ENCODE measurements at regions not wholly inside any gene's neighbourhood (a gene's known extent, or its start where the extent isn't known, plus 50 kb on each side); places are given as distances from the start of the nearest gene placed in this dataset.

DNA sequence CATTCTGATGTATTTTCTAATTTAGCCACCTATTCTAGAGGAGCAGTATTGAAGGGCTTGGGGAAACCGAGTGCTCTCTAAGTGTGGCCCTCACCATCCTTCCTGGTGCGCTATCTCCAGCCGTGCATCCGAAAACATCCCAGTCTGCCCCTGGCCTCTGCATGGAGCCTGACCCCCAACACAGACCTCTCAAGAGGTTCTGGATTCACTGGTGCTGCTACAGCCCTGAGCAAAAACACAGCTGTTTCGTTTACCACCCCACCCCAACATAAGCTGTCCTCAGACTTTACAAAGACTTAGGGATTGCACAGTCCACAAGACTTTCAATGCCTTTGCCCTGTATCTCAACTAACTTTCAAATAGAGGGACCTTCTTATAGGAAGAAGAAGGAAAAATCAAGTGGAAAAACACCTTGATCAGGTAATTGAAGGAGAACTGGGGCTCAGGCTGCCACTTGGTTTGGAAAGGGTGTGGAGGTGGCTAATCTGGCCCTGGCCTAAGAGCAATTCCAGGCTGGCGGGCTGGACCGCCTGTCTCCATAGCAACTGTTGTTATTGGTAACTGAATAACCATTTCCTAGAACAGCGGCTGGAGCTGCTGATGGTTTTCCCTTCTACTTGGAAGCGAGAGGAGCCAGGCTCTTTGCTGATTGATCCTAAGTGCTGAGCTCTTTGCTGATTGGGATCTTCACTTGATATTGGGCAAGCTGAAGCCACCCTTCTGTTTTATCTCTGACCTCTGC is 90.2 kb upstream of the TOX2 start:
- Histone ChIP-seq H3K27ac (no peak overlapping the region), H3K9ac (ENCODE audit: insufficient read length) (no peak overlapping the region), H3K4me3 (no peak overlapping the region), H3K36me3 (ENCODE audit: insufficient read depth, low read length) (no peaks in the 10 kb centered on the region), H3K9me3 (ENCODE audit: low read depth, low read length) (no peaks in the 10 kb centered on the region)
- DNase-seq (ENCODE audit: low read depth, low spot score), result no peak
- TF ChIP-seq POLR2AphosphoS5 (IDR thresholded peaks at IDR 0.05; ENCODE audit: borderline replicate concordance, low read depth, low read length), result no peak
- no peak for TF ChIP-seq EZH2 (IDR thresholded peaks at IDR 0.05)
- TF ChIP-seq FOXP2 (optimal IDR thresholded peaks at IDR 0.05; ENCODE audit: control extremely low read depth, extremely low read length, insufficient read depth), result no peak

DNA sequence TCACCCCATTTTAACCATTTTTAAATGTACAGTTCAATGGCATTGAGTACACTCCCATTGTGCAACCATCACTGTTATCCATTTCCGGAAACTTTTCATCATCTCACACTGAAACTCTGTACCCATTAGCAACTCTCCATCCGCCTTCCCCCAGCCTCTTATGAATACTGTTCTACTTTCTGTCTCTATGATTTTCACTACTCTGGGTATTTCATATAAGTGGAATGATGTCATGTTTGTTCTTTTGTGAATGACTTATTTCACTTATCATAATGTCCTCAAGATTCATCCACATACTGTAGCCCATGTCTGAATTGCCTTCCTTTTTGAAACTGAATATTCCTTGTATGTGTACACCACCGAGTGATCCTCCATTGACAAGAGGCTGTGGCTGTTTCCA is 92.9 kb upstream of the TOX2 start:
- no peak overlapping the region for H3K9ac ChIP-seq (ENCODE audit: insufficient read length)

DNA sequence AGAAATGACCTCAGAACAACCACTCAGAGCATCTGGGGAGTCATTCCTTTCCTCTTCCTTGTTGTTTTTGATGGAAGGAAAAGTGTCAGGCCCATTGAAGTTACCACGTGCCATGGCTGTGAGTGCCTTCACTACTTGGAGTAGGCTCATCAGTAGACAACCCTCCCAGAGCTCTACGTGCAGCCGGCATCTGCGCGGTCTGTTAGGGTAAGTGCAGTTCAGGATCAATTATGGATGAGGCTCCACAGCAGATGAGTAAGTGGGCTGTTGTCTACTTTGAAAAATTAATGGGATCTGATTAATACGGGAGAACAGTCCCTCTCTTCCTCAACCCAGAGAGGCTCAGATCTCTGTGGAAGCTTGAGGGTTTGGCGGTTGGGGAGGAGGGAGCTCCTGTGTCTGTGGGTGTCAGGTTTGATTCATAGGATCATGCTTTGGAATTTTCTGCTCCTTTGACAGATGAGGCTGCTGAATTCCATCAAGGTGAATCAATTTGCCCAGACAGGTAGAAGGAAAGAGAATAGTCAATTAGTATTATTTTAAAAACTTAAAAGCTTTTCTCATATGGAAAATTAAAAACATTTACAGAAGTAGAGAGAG is 93.8 kb upstream of the TOX2 start:
- no peak for TF ChIP-seq EZH2 (IDR thresholded peaks at IDR 0.05)
- no peak for TF ChIP-seq FOXP2 (optimal IDR thresholded peaks at IDR 0.05; ENCODE audit: control extremely low read depth, extremely low read length, insufficient read depth)
- no peak for TF ChIP-seq POLR2AphosphoS5 (IDR thresholded peaks at IDR 0.05; ENCODE audit: borderline replicate concordance, low read depth, low read length)
- Histone ChIP-seq H3K27ac (no peak overlapping the region), H3K9me3 (ENCODE audit: low read depth, low read length) (no peaks in the 10 kb centered on the region), H3K9ac (ENCODE audit: insufficient read length) (no peak overlapping the region), H3K4me3 (no peak overlapping the region), H3K36me3 (ENCODE audit: insufficient read depth, low read length) (no peaks in the 10 kb centered on the region)
- no peak for DNase-seq (ENCODE audit: low read depth, low spot score)

More for the DNA sequence above, 92.9 kb upstream of the TOX2 start:
- Histone ChIP-seq H3K4me3 (no peak overlapping the region), H3K36me3 (ENCODE audit: insufficient read depth, low read length) (no peaks in the 10 kb centered on the region), H3K9me3 (ENCODE audit: low read depth, low read length) (no peaks in the 10 kb centered on the region), H3K27ac (no peak overlapping the region)
- TF ChIP-seq POLR2AphosphoS5 (IDR thresholded peaks at IDR 0.05; ENCODE audit: borderline replicate concordance, low read depth, low read length) (no peak), FOXP2 (optimal IDR thresholded peaks at IDR 0.05; ENCODE audit: control extremely low read depth, extremely low read length, insufficient read depth) (no peak), EZH2 (IDR thresholded peaks at IDR 0.05) (no peak)
- no peak for DNase-seq (ENCODE audit: low read depth, low spot score)

DNA sequence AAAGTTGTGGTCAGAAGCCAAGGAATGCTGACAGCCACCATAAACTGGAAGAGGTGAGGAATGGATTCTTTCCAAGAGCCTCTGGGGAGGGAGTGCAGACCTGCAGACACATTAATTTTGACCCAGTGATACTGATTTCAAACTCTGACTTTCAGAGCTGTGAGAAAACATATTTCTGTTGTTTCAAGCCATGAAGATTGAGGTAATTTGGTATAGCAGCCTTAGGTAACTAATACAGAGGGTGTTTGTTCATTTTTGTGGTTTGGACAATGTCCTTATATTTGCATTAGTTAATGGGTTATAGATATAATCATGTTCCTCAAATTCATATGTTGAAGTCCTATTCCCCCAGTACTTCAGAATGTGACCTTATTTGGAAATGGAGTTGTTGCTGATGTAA is 85.4 kb upstream of the GTSF1L start:
- Histone ChIP-seq H3K27ac (no peak overlapping the region), H3K9me3 (ENCODE audit: low read depth, low read length) (no peaks in the 10 kb centered on the region; the same call in 1 of the 2 replicates), H3K4me3 (no peak overlapping the region), H3K36me3 (ENCODE audit: insufficient read depth, low read length) (no peaks in the 10 kb centered on the region), H3K9ac (ENCODE audit: insufficient read length) (no peak overlapping the region)
- TF ChIP-seq FOXP2 (optimal IDR thresholded peaks at IDR 0.05; ENCODE audit: control extremely low read depth, extremely low read length, insufficient read depth) (no peak), POLR2AphosphoS5 (IDR thresholded peaks at IDR 0.05; ENCODE audit: borderline replicate concordance, low read depth, low read length) (no peak), EZH2 (IDR thresholded peaks at IDR 0.05) (no peak)
- DNase-seq (ENCODE audit: low read depth, low spot score), result no peak

DNA sequence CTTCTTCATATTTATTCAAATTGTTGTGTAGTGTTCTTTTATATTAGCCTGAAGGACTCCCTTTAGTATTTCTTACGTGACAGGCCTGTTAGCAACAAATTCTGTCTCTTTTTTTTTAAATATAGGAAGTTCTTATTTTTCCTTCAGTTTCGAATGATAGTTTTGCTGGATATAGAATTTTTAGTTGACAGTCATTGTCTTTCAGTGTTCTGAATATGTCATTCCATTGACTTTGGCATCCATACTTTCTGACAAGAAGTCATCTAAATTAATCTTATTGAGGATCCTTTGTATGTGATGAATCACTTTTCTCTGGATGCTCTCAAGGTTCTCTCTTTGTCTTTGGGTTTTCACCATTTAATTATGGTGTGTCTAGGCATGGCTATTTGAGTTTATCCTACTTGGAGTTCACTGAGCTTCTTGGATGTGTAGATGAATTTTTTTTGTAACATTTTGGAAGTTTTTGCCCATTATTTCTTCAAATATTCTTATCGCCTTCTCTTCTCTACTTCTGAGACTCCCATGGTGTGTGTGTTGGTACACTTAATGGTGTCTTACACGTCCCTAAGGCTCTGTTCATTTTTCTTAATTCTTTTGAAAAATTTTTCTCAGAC is 82.5 kb upstream of the GTSF1L start:
- Histone ChIP-seq H3K4me3 (no peak overlapping the region), H3K27ac (no peak overlapping the region), H3K9me3 (ENCODE audit: low read depth, low read length) (no peaks in the 10 kb centered on the region; the same call in 1 of the 2 replicates), H3K9ac (ENCODE audit: insufficient read length) (no peak overlapping the region), H3K36me3 (ENCODE audit: insufficient read depth, low read length) (no peaks in the 10 kb centered on the region)
- no peak for DNase-seq (ENCODE audit: low read depth, low spot score)
- TF ChIP-seq POLR2AphosphoS5 (IDR thresholded peaks at IDR 0.05; ENCODE audit: borderline replicate concordance, low read depth, low read length) (no peak), FOXP2 (optimal IDR thresholded peaks at IDR 0.05; ENCODE audit: control extremely low read depth, extremely low read length, insufficient read depth) (no peak), EZH2 (IDR thresholded peaks at IDR 0.05) (no peak)

DNA sequence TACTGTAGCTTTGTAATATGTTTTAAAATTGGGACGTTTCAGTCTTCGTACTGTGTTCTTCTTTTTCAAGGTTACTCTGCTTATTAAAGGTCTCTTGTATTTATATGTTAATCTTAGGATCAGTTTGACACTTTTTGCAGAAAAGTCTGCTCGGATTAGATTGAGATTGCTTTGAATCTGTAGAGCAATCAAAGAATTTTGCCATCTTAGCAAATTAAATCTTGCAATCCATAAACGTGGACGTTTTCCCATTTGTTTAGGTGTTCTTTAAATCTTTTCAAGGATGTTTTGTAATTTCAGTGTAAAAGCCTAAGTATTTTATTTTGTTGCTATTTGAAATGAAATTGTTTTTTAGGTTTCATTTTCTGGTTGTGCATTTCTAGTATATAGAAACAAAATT is 78.0 kb upstream of the GTSF1L start:
- Histone ChIP-seq H3K27ac (no peak overlapping the region), H3K9me3 (ENCODE audit: low read depth, low read length) (no peaks in the 10 kb centered on the region; the same call in 1 of the 2 replicates), H3K4me3 (no peak overlapping the region), H3K9ac (ENCODE audit: insufficient read length) (no peak overlapping the region), H3K36me3 (ENCODE audit: insufficient read depth, low read length) (no peaks in the 10 kb centered on the region)
- TF ChIP-seq EZH2 (IDR thresholded peaks at IDR 0.05) (no peak), FOXP2 (optimal IDR thresholded peaks at IDR 0.05; ENCODE audit: control extremely low read depth, extremely low read length, insufficient read depth) (no peak), POLR2AphosphoS5 (IDR thresholded peaks at IDR 0.05; ENCODE audit: borderline replicate concordance, low read depth, low read length) (no peak)
- DNase-seq (ENCODE audit: low read depth, low spot score), result no peak

DNA sequence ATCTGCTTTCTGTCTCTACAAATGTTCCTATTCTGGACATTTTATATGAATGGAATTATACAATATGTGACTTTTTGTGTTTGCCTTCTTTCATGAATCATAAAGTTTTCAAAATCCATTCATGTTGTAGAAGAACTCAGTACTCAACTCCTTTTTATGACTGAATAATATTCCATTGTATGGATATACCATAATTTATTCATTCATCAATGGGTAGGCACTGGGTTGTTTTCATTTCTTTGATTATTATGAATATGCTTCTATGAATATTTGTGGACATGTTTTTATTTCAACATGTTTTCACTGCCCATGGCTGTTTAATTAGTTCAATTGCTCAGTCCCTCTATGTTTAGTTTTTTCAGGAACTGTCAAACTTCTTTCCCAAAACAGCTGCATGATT is 76.5 kb upstream of the GTSF1L start:
- Histone ChIP-seq H3K36me3 (ENCODE audit: insufficient read depth, low read length) (no peaks in the 10 kb centered on the region), H3K9me3 (ENCODE audit: low read depth, low read length) (no peaks in the 10 kb centered on the region; the same call in 1 of the 2 replicates), H3K4me3 (no peak overlapping the region), H3K27ac (no peak overlapping the region), H3K9ac (ENCODE audit: insufficient read length) (no peak overlapping the region)
- DNase-seq (ENCODE audit: low read depth, low spot score), result no peak
- TF ChIP-seq POLR2AphosphoS5 (IDR thresholded peaks at IDR 0.05; ENCODE audit: borderline replicate concordance, low read depth, low read length) (no peak), FOXP2 (optimal IDR thresholded peaks at IDR 0.05; ENCODE audit: control extremely low read depth, extremely low read length, insufficient read depth) (no peak), EZH2 (IDR thresholded peaks at IDR 0.05) (no peak)

DNA sequence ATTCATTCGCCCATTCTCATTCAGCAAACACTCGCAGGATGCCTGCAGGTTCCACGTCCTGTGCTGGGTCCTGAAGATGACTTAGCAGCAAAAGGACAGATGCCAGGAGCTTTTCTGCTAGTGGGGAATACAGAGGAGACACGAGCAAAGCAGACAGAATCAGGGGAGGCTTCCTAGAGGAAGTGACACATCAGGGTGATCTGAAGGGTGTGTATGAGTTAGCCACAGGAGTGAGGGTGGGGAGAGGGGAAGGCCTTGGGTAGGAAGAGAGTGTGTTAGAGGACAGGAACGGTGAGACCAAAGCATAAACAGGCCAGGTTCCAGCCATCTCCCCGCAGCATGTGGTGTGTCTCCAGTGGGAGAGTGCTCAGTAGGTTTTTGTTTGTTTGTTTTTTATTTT is 73.4 kb upstream of the GTSF1L start:
- DNase-seq (ENCODE audit: low read depth, low spot score), result no peak
- Histone ChIP-seq H3K9ac (ENCODE audit: insufficient read length) (no peak overlapping the region), H3K9me3 (ENCODE audit: low read depth, low read length) (no peaks in the 10 kb centered on the region), H3K27ac (no peak overlapping the region), H3K4me3 (no peak overlapping the region), H3K36me3 (ENCODE audit: insufficient read depth, low read length) (no peaks in the 10 kb centered on the region)
- TF ChIP-seq EZH2 (IDR thresholded peaks at IDR 0.05), result no peak
- no peak for TF ChIP-seq POLR2AphosphoS5 (IDR thresholded peaks at IDR 0.05; ENCODE audit: borderline replicate concordance, low read depth, low read length)
- TF ChIP-seq FOXP2 (optimal IDR thresholded peaks at IDR 0.05; ENCODE audit: control extremely low read depth, extremely low read length, insufficient read depth), result no peak

Data from SK-N-MC (cell line).